ENCODE measurements at regions not wholly inside any gene's neighbourhood (a gene's known extent, or its start where the extent isn't known, plus 50 kb on each side); places are given as distances from the start of the nearest gene placed in this dataset.

GRCh38 chr5:35502206-35502605 lies 115.5 kb upstream of the SPEF2 start:
- no peak overlapping the region for H2BK120ac ChIP-seq (replicated peaks; ENCODE audit: low read depth, low read length)
- no peak overlapping the region for H2BK12ac ChIP-seq (ENCODE audit: low read depth, low read length)
- H2AFZ ChIP-seq (ENCODE audit: low read length) = no peak overlapping the region
- H2BK15ac ChIP-seq (ENCODE audit: low read length) = no peak overlapping the region
- no peaks in the 10 kb centered on the region; a peak in 1 of 4 replicates for H3K9me3 ChIP-seq (ENCODE audit: insufficient read depth in 2 of 2, low read depth in 1 of 2, low read length in 1 of 2)
- H3K4me1 ChIP-seq (replicated peaks in 1 of 4; ENCODE audit: control insufficient read depth in 3 of 4, insufficient read depth in 4 of 4, low read length in 3 of 4) = no peaks in the 10 kb centered on the region
- no peaks in the 10 kb centered on the region for H3K79me1 ChIP-seq (ENCODE audit: low read depth, low read length)
- no peak overlapping the region for H3K9ac ChIP-seq (replicated peaks in 1 of 4; ENCODE audit: extremely low read depth in 1 of 4, low read depth in 3 of 4, low read length in 3 of 4)
- no peak overlapping the region for H4K5ac ChIP-seq (ENCODE audit: insufficient read length, low read depth, low read length)
- DNase-seq (ENCODE audit: low read depth in 1 of 2, low spot score in 2 of 2) = no peak
- ChIA-PET CTCF (ENCODE audit: partially characterized antibody) (no interaction called here), POLR2A (ENCODE audit: partially characterized antibody) (no interaction called here)
- H3K4me2 ChIP-seq (ENCODE audit: insufficient read depth in 1 of 2, low read depth in 2 of 2, low read length in 2 of 2) = no peak overlapping the region
- no peak overlapping the region for H3K27ac ChIP-seq (ENCODE audit: low read depth, low read length)
- 96% methylated on average over 4 of the region's 4 CpGs; no CpG with 5 or more reads in 1 of the 2 experiments for WGBS, 2 experiments (ENCODE audit: extremely low coverage in 1 of 2, insufficient coverage in 1 of 2, insufficient read length in 1 of 2, insufficient replicate concordance in 2 of 2, low coverage in 1 of 2, low lambda C conversion rate in 2 of 2, missing lambda C conversion rate in 1 of 2)
- H4K20me1 ChIP-seq (replicated peaks in 1 of 2; ENCODE audit: control insufficient read depth in 1 of 2, insufficient read depth in 2 of 2, low read length in 2 of 2) = no peaks in the 10 kb centered on the region
- no peak overlapping the region for H3K4ac ChIP-seq (replicated peaks; ENCODE audit: insufficient read length, low read depth, low read length)
- no peak overlapping the region for H4K91ac ChIP-seq (replicated peaks; ENCODE audit: insufficient read length, low read length)
- no peak overlapping the region for H2AK5ac ChIP-seq (ENCODE audit: low read depth, low read length)
- no peak overlapping the region for H4K8ac ChIP-seq (ENCODE audit: extremely low read depth, insufficient read depth, low read length)
- no peaks in the 10 kb centered on the region for H3K27me3 ChIP-seq (replicated peaks in 1 of 4; ENCODE audit: control insufficient read depth in 3 of 4, extremely low read depth in 1 of 4, insufficient read depth in 3 of 4, low read length in 3 of 4)
- no peak overlapping the region for H3K14ac ChIP-seq (ENCODE audit: insufficient read length)
- no peak overlapping the region for H3K23ac ChIP-seq (ENCODE audit: insufficient read length)
- H3K36me3 ChIP-seq (ENCODE audit: control insufficient read depth in 2 of 4, insufficient read depth in 4 of 4, low read length in 3 of 4) = no peaks in the 10 kb centered on the region
- FAIRE-seq = no peak
- no peaks in the 10 kb centered on the region for H3K79me2 ChIP-seq (ENCODE audit: control insufficient read depth in 1 of 2, insufficient read depth in 2 of 2, low read length in 2 of 2)
- H3K56ac ChIP-seq (replicated peaks; ENCODE audit: insufficient read length, low read depth, low read length) = no peak overlapping the region
- no peak for TF ChIP-seq PHF8 (conservative IDR thresholded peaks at IDR 0.05; ENCODE audit: low read depth, low read length)
- no peak for TF ChIP-seq RBBP5 (IDR thresholded peaks at IDR 0.05; ENCODE audit: borderline replicate concordance, low read depth, low read length)
- no peak for TF ChIP-seq BRCA1 (IDR thresholded peaks at IDR 0.05; ENCODE audit: low read depth, low read length)
- no peak for TF ChIP-seq FOSL1 (IDR thresholded peaks at IDR 0.05; ENCODE audit: insufficient read depth, low read depth, low read length)
- TF ChIP-seq RXRA (IDR thresholded peaks at IDR 0.05; ENCODE audit: insufficient read depth, low read depth, low read length) = no peak
- TF ChIP-seq E2F6 (IDR thresholded peaks at IDR 0.05) = no peak
- no peak for TF ChIP-seq NRF1 (IDR thresholded peaks at IDR 0.05; ENCODE audit: low read depth, low read length)
- TF ChIP-seq SIN3A (conservative IDR thresholded peaks at IDR 0.05 in 1 of 2, IDR thresholded peaks at IDR 0.05 in 1 of 2; ENCODE audit: low read depth in 1 of 2, low read length in 2 of 2) = no peak
- no peak for TF ChIP-seq MAFK (IDR thresholded peaks at IDR 0.05; ENCODE audit: low read depth, low read length)
- TF ChIP-seq KDM4A (IDR thresholded peaks at IDR 0.05; ENCODE audit: low read depth, low read length, severe bottlenecking) = no peak
- no peak for TF ChIP-seq JUN (IDR thresholded peaks at IDR 0.05; ENCODE audit: low read depth, low read length)
- TF ChIP-seq TCF12 (IDR thresholded peaks at IDR 0.05; ENCODE audit: low read depth, low read length) = no peak
- no peak for TF ChIP-seq SRF (IDR thresholded peaks at IDR 0.05; ENCODE audit: low read depth, low read length)
- no peak for TF ChIP-seq BCL11A (IDR thresholded peaks at IDR 0.05; ENCODE audit: low read depth in 2 of 2, low read length in 2 of 2)
- TF ChIP-seq CBX8 (IDR thresholded peaks at IDR 0.05; ENCODE audit: borderline replicate concordance, low read depth, low read length) = no peak
- H2BK20ac ChIP-seq (ENCODE audit: low read length) = no peak overlapping the region
- no peaks in the 10 kb centered on the region for H3K23me2 ChIP-seq (ENCODE audit: low read depth, low read length)
- no peak overlapping the region for H2BK5ac ChIP-seq (ENCODE audit: low read depth, low read length)
- H3K4me3 ChIP-seq (ENCODE audit: extremely low read depth in 1 of 4, insufficient read depth in 2 of 4, low read depth in 3 of 4, low read length in 4 of 4) = no peak overlapping the region
- H3K18ac ChIP-seq (ENCODE audit: extremely low read depth, low read length) = no peak overlapping the region

Data from H1 (cell line).